ENCODE measurements at regions not wholly inside any gene's neighbourhood (a gene's known extent, or its start where the extent isn't known, plus 50 kb on each side); places are given as distances from the start of the nearest gene placed in this dataset.

DNA sequence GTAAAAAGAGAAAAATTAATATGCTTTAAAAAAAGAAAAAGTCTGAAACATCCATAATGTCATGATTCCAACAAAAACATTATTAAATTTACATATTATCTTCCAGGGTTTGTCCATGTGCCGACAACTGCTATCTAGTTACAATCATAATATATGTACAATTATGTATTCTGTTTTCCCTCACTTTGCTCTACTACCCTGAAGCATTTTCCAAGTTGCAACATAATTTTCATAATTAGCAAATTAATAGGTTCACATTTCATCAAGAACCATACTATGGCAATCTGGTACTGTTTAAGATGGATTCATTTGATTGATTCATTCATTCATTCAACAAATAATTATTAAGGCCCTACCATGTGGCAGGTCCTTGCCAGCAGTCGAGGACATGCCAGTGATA, 128.9 kb upstream of the LEF1 start:
- Mint-ChIP-seq H3K27ac (ENCODE audit: unreplicated experiment) (no peak overlapping the region), H3K9me3 (ENCODE audit: low read depth) (peaks cover 6% of the 10 kb centered on the region)

DNA sequence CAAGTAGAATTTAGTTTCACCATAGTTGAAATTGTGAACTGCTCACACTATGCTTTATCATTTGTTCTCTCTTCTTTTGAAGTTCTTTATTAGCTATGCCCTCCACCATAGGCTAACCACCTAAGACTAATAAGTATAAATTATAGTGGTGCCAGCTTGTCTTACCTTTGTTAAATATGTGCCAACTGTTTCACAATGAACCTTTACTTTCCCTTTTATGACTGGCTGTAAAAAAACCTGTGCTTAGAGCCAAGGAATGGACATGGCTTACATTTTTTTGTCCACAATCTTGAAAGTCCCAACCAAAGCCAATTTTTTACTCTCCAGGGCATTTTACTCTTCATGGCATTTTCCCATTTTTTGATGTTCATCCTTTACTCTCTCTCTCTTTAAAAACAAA, 123.5 kb upstream of the LEF1 start:
- Mint-ChIP-seq H3K4me3 (ENCODE audit: unreplicated experiment) (no peak overlapping the region), H3K4me1 (ENCODE audit: low read depth) (peaks cover 9% of the 10 kb centered on the region), H3K27me3 (ENCODE audit: low read depth) (no peaks in the 10 kb centered on the region), H3K27ac (ENCODE audit: unreplicated experiment) (no peak overlapping the region), H3K36me3 (ENCODE audit: low read depth) (no peaks in the 10 kb centered on the region), H3K9me3 (ENCODE audit: low read depth) (no peaks in the 10 kb centered on the region)
- DNase-seq (ENCODE audit: low spot score), result no peak
- no peak for TF ChIP-seq CTCF (IDR thresholded peaks at IDR 0.05)

More for the DNA sequence above, 128.9 kb upstream of the LEF1 start:
- DNase-seq (ENCODE audit: low spot score), result no peak
- H3K4me3 Mint-ChIP-seq (ENCODE audit: unreplicated experiment), result no peak overlapping the region
- H3K36me3 Mint-ChIP-seq (ENCODE audit: low read depth), result no peaks in the 10 kb centered on the region
- peaks cover 5% of the 10 kb centered on the region for H3K4me1 Mint-ChIP-seq (ENCODE audit: low read depth)
- no peaks in the 10 kb centered on the region for H3K27me3 Mint-ChIP-seq (ENCODE audit: low read depth)
- no peak for TF ChIP-seq CTCF (IDR thresholded peaks at IDR 0.05)

GRCh38 chr4:108291137-108291536, 122.4 kb upstream of the LEF1 start:
- H3K27ac Mint-ChIP-seq (ENCODE audit: unreplicated experiment), result no peak overlapping the region
- no peaks in the 10 kb centered on the region for H3K9me3 Mint-ChIP-seq (ENCODE audit: low read depth)
- H3K27me3 Mint-ChIP-seq (ENCODE audit: low read depth), result no peaks in the 10 kb centered on the region
- no peak for TF ChIP-seq CTCF (IDR thresholded peaks at IDR 0.05)
- DNase-seq (ENCODE audit: low spot score), result no peak
- no peaks in the 10 kb centered on the region for H3K36me3 Mint-ChIP-seq (ENCODE audit: low read depth)
- peaks cover 8% of the 10 kb centered on the region for H3K4me1 Mint-ChIP-seq (ENCODE audit: low read depth)
- no peak overlapping the region for H3K4me3 Mint-ChIP-seq (ENCODE audit: unreplicated experiment)

- no peak for DNase-seq (ENCODE audit: low spot score)
- H3K36me3 Mint-ChIP-seq (ENCODE audit: low read depth), result no peaks in the 10 kb centered on the region
- no peak overlapping the region for H3K4me3 Mint-ChIP-seq (ENCODE audit: unreplicated experiment)
- H3K27me3 Mint-ChIP-seq (ENCODE audit: low read depth), result no peaks in the 10 kb centered on the region
- TF ChIP-seq CTCF (IDR thresholded peaks at IDR 0.05), result no peak
- no peaks in the 10 kb centered on the region for H3K9me3 Mint-ChIP-seq (ENCODE audit: low read depth)
- peaks cover 4% of the 10 kb centered on the region for H3K4me1 Mint-ChIP-seq (ENCODE audit: low read depth)
- H3K27ac Mint-ChIP-seq (ENCODE audit: unreplicated experiment), result no peak overlapping the region
Measured at GRCh38 chr4:108287834-108288413, 119.2 kb upstream of the LEF1 start.

DNA sequence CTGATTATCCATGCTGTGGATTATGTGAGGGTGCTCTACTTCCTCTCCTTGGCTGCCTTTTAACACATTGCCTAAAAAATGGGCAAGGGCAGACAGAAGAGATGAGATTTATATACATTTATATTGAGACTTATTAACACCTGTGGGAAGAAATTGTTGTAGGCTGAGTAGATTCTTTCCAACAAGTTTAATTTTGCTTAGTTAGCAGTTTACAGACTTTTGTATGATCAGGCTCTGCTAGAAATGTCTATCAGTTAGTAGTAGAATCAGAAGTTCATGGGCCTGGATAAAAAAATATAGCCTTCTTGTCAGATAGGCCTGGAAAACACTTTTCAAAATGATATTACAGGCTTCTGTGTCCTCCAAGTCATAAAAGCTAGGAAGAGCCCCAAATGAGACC, 111.3 kb upstream of the LEF1 start:
- Mint-ChIP-seq H3K9me3 (ENCODE audit: low read depth) (no peaks in the 10 kb centered on the region), H3K27ac (ENCODE audit: unreplicated experiment) (no peak overlapping the region), H3K36me3 (ENCODE audit: low read depth) (no peaks in the 10 kb centered on the region), H3K4me1 (ENCODE audit: low read depth) (no peaks in the 10 kb centered on the region), H3K4me3 (ENCODE audit: unreplicated experiment) (no peak overlapping the region), H3K27me3 (ENCODE audit: low read depth) (no peaks in the 10 kb centered on the region)
- DNase-seq (ENCODE audit: low spot score), result no peak
- TF ChIP-seq CTCF (IDR thresholded peaks at IDR 0.05), result no peak

Measured in chondrocyte (in vitro differentiated cells).